Right lobe of liver (tissue), 6 donors: ENCODE measurements at regions not wholly inside any gene's neighbourhood (a gene's known extent, or its start where the extent isn't known, plus 50 kb on each side); places are given as distances from the start of the nearest gene placed in this dataset.

Experiments used
- ATAC-seq, 4 donors: fragments of 200-7000 bp; cut with Tn5 transposase; one replicate each; pipeline ENCODE4 v1.9.1; 2020; ENCODE audit warnings: mild to moderate bottlenecking in 4 of 4, moderate library complexity in 4 of 4
- DNase-seq, 3 donors: peaks; one replicate each; pipeline ENCODE4 v3.0.0-alpha.2; 2020
- H3K27ac ChIP-seq, 3 donors: fragments of 200-600 bp; one replicate each; pipeline ENCODE4 v1.8.0; 2022
- H3K27me3 ChIP-seq, 2 donors: fragments of 200-600 bp; one replicate each; pipeline ENCODE4 v1.8.0; 2022
- H3K36me3 ChIP-seq, 4 donors: fragments of 200-600 bp; sonication (generic) in 1 of 4; one replicate each; pipeline versions ENCODE4 v1.5.1 to v1.8.0; 2017 to 2022; ENCODE audit warnings: control low read depth in 1 of 4
- H3K4me1 ChIP-seq, 4 donors: fragments of 200-600 bp; sonication (generic) in 1 of 4; one replicate each; pipeline versions ENCODE4 v1.5.1 to v1.8.0; 2017 to 2022; ENCODE audit warnings: control low read depth in 1 of 4
- H3K4me3 ChIP-seq, 3 donors: fragments of 200-600 bp; one replicate each; pipeline ENCODE4 v1.8.0; 2022
- H3K9me3 ChIP-seq, 4 donors: fragments of 200-600 bp; sonication (generic) in 1 of 4; one replicate each; pipeline versions ENCODE4 v1.5.1 to v1.8.0; 2017 to 2022; ENCODE audit warnings: control low read depth in 1 of 4
- POLR2A ChIP-seq: fragments of 450-650 bp; IDR thresholded peaks from one replicate; pipeline ENCODE4 v1.6.1; 2017; ENCODE audit warnings: antibody characterized with exemption, mild to moderate bottlenecking
- WGBS: methylation state at CpG from one replicate; pipeline ENCODE4 v1.1.6; 2018; ENCODE audit warnings: low coverage, low lambda C conversion rate; ENCODE audit not compliant: insufficient coverage; ENCODE audit errors: missing lambda C conversion rate; 5-methylcytosine and 5-hydroxymethylcytosine counted together
- intact Hi-C, 2 donors: fragments of 100-400 bp; cut with DNase I; formaldehyde crosslinking; loops; one replicate each; pipeline versions ENCODE4 v1.11.2 to v1.14.1; 2022
- TF ChIP-seq, protein P1 (sequence below), 4 donors: fragments of 200-600 bp in 3 of 4; fragments of 450-650 bp in 1 of 4; IDR thresholded peaks; one replicate each; pipeline versions ENCODE4 v1.5.1 to v1.8.0; 2016 to 2022; ENCODE audit warnings: antibody characterized with exemption in 4 of 4, mild to moderate bottlenecking in 2 of 4
- donor health status: DM: no; HTN: yes; CAD: no.
- donor health status: DM: no; HTN: no; CAD: no.
- donor health status: DM: no; HTN: no; CAD: no.
- donor health status: DM: no; HTN: yes; CAD: no.
- donor health status: DM: no; HTN: yes; CAD: no.

- Histone ChIP-seq H3K9me3 (no peaks in the 10 kb centered on the region), H3K36me3 (peaks cover 0 to 7% (median 2%) of the 10 kb centered on the region in 4 donors), H3K27ac (no peak overlapping the region), H3K4me3 (no peak overlapping the region), H3K27me3 (no peaks in the 10 kb centered on the region), H3K4me1 (peaks cover 0 to 8% (median 0%) of the 10 kb centered on the region in 4 donors)
- TF ChIP-seq, protein P1, sequence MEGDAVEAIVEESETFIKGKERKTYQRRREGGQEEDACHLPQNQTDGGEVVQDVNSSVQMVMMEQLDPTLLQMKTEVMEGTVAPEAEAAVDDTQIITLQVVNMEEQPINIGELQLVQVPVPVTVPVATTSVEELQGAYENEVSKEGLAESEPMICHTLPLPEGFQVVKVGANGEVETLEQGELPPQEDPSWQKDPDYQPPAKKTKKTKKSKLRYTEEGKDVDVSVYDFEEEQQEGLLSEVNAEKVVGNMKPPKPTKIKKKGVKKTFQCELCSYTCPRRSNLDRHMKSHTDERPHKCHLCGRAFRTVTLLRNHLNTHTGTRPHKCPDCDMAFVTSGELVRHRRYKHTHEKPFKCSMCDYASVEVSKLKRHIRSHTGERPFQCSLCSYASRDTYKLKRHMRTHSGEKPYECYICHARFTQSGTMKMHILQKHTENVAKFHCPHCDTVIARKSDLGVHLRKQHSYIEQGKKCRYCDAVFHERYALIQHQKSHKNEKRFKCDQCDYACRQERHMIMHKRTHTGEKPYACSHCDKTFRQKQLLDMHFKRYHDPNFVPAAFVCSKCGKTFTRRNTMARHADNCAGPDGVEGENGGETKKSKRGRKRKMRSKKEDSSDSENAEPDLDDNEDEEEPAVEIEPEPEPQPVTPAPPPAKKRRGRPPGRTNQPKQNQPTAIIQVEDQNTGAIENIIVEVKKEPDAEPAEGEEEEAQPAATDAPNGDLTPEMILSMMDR (IDR thresholded peaks at IDR 0.05) = no peak
- no peak for TF ChIP-seq POLR2A
- ATAC-seq = no peak
- DNase-seq = no peak
- intact Hi-C loops = no loop called here
- WGBS = 86% methylated on average over 9 of the region's 9 CpGs
These were observed 263.1 kb downstream of the SEC14L1 start for GRCh38 chr17:77403854-77404253.

DNA sequence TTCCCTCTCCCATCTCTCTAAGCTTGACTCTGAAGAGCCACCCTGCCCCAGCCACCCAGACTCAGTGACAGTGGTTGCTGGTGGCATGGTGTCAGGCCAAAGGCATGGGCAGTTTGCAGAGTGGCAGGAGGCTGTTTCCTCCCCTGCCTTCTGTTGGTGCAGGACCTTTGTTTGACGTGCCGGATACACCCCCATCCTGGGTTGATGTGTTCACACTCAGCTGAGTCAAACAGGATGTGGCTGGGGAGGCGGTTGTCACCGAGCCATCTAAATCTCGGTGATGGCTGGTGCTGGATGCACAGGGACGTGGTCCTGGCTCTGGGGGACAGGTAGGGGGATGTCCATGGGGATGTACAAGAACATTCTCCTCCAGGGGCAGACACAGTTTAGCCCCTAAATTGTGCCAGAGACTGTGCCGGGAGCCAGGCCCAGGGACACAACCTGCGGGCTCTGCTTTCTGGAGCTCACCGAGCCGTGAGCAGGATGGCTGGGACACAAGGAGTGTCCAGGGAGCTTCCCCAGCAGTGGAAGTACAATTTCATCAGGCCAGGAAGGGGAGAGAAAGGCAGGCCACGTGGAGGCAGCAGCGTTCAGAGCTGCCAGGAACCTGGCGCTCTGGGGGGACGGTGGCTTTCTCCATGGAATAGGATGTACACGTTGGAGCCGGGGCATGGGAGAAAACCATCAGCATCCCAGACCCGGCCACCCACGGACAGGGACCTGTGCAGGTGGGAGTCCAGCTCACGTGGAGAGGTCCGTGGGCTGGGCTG lies 264.2 kb downstream of the SEC14L1 start:
- H3K9me3 ChIP-seq = no peaks in the 10 kb centered on the region
- no peaks in the 10 kb centered on the region for H3K27me3 ChIP-seq
- peaks cover 0 to 5% (median 0%) of the 10 kb centered on the region in 4 donors for H3K4me1 ChIP-seq
- H3K27ac ChIP-seq = peak overlapping the region in 2 of 3 donors; percentile 44 to 49
- intact Hi-C loops = no loop called here
- WGBS = 20% methylated on average over 8 of the region's 20 CpGs
- peaks cover 0 to 7% (median 2%) of the 10 kb centered on the region in 4 donors for H3K36me3 ChIP-seq
- H3K4me3 ChIP-seq = peak overlapping the region in 2 of 3 donors; percentile 7 to 11
- DNase-seq (peak in 2 of 3 donors; percentile 63 to 65), ATAC-seq (peak; percentile 55 to 65 (median 59))
- no peak for TF ChIP-seq POLR2A
- TF ChIP-seq, protein P1 (IDR thresholded peaks at IDR 0.05) = no peak

DNA sequence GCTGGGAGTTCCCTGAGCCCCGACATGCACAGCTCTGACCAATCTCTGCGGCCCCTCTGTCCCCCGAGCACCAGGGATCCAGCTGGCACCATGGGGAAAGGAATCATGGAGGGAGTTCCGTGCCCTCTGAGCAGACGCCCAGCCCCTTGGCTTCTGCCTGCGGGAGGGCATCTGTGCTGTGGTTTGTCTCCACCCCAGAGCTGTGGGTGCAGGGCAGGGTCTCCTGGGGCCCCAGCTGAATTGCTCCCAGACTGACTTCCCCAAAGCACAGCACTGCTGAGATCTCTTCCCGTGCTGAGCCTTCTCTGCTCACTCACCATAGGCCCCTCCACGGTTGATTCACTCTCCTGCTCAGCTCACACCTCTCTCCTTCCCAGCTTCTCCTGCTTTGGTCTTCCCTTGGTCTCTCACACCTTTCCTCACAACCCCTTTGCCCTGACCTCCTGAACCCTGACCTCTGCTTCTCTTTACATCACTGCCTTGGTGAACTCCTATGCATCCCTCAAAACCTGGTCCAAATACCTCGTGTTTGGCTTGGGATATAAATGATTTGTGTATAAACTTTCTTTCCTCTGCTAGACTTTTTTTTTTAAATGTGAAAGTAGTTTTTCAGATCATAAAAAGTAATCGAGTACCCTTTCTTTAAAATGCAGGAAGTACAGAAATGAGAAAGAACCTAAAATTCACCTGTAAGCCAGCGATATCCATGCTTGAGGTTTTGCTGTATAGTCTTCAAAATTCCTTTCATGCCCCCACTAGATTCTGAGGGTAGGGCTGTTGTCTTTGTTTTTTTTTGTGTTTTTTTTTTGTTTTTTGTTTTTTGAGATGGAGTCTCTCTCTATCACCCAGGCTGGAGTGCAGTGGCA lies 265.3 kb downstream of the SEC14L1 start:
- H3K27me3 ChIP-seq = no peaks in the 10 kb centered on the region
- DNase-seq (no peak), ATAC-seq (peak in 2 of 4 donors; percentile 9 to 21)
- WGBS = 57% methylated on average over 6 of the region's 11 CpGs
- no peak for TF ChIP-seq POLR2A
- TF ChIP-seq, protein P1 (IDR thresholded peaks at IDR 0.05) = no peak
- H3K36me3 ChIP-seq = peaks cover 0 to 7% (median 2%) of the 10 kb centered on the region in 4 donors
- no peak overlapping the region for H3K4me3 ChIP-seq
- H3K4me1 ChIP-seq = peaks cover 0 to 5% (median 0%) of the 10 kb centered on the region in 4 donors
- intact Hi-C loops = no loop called here
- H3K27ac ChIP-seq = peak overlapping the region in 1 of 3 donors; percentile 44
- H3K9me3 ChIP-seq = no peaks in the 10 kb centered on the region

- Histone ChIP-seq H3K4me1 (peaks cover 0 to 9% (median 0%) of the 10 kb centered on the region in 4 donors), H3K27ac (no peak overlapping the region), H3K9me3 (no peaks in the 10 kb centered on the region), H3K4me3 (no peak overlapping the region), H3K36me3 (peaks cover 0 to under 1% (median 0%) of the 10 kb centered on the region in 4 donors), H3K27me3 (no peaks in the 10 kb centered on the region)
- DNase-seq = no peak
- no CpG with 5 or more reads among the region's 11 CpGs for WGBS
- no peak for ATAC-seq
- TF ChIP-seq POLR2A = no peak
- TF ChIP-seq, protein P1 (IDR thresholded peaks at IDR 0.05) = no peak
- intact Hi-C loops = no loop called here
These were observed 266.8 kb downstream of the SEC14L1 start for GRCh38 chr17:77407321-77408277.
